GM20000 (cell line): ENCODE measurements at regions not wholly inside any gene's neighbourhood (a gene's known extent, or its start where the extent isn't known, plus 50 kb on each side); places are given as distances from the start of the nearest gene placed in this dataset.

ENCODE experiments used
- DNase-seq: peaks from one replicate; pipeline ENCODE4 v3.0.0; 2012; ENCODE audit warnings: low spot score
- CTCF ChIP-seq: IDR thresholded peaks from 2 replicates; pipeline ENCODE4 v1.5.1; 2012; ENCODE audit warnings: mild to moderate bottlenecking, control low read depth; ENCODE audit errors: extremely low read depth, missing control alignments

GRCh38 chr7:25671111-25671510 is 442.8 kb upstream of the NPVF start:
- TF ChIP-seq CTCF: no peak
- DNase-seq: no peak

- no peak for DNase-seq
- no peak for TF ChIP-seq CTCF
Observed at GRCh38 chr7:25672496-25672895, 444.2 kb upstream of the NPVF start.

- TF ChIP-seq CTCF: no peak
- DNase-seq: no peak
Observed at GRCh38 chr7:25675789-25676474, 447.6 kb upstream of the NPVF start.

GRCh38 chr7:25677595-25677994 is 449.3 kb upstream of the NPVF start:
- no peak for DNase-seq
- TF ChIP-seq CTCF: no peak

- DNase-seq: no peak
- TF ChIP-seq CTCF: no peak
Observed at GRCh38 chr7:25678215-25678614, 449.9 kb upstream of the NPVF start.

- no peak for DNase-seq
- TF ChIP-seq CTCF: no peak
Observed at GRCh38 chr7:25680636-25681035, 452.4 kb upstream of the NPVF start.

- no peak for TF ChIP-seq CTCF
- no peak for DNase-seq
Observed at GRCh38 chr7:25684360-25684759, 456.1 kb upstream of the NPVF start.
